Neural progenitor cell (in vitro differentiated cells): ENCODE measurements at regions not wholly inside any gene's neighbourhood (a gene's known extent, or its start where the extent isn't known, plus 50 kb on each side); places are given as distances from the start of the nearest gene placed in this dataset.
"Not testable (repeated sequence)": the region's sequence is repeated elsewhere in the genome, so short reads cannot be mapped to it uniquely, and the experiment has no call there.

Experiments used
- CTCF ChIP-seq: fragments of 200-600 bp; sonication (generic); IDR thresholded peaks from 2 replicates; pipeline ENCODE4 v1.5.1; 2017; ENCODE audit warnings: antibody characterized with exemption, mild to moderate bottlenecking
- EZH2 ChIP-seq: fragments of 200-600 bp; sonication (generic); IDR thresholded peaks from 2 replicates; pipeline ENCODE4 v1.6.1; 2017; ENCODE audit warnings: antibody characterized with exemption, mild to moderate bottlenecking, moderate library complexity
- EZH2phosphoT487 ChIP-seq: fragments of 200-600 bp; sonication (generic); IDR thresholded peaks from 2 replicates; pipeline ENCODE4 v1.6.1; 2017; ENCODE audit warnings: antibody characterized with exemption

GRCh38 chr13:24950611-24951010 lies 145.3 kb upstream of the PABPC3 start:
- not testable (repeated sequence) for TF ChIP-seq EZH2, CTCF, EZH2phosphoT487
